Liver (tissue), 8 donors: ENCODE measurements at regions not wholly inside any gene's neighbourhood (a gene's known extent, or its start where the extent isn't known, plus 50 kb on each side); places are given as distances from the start of the nearest gene placed in this dataset.

Source experiments
- DNase-seq: peaks from one replicate; pipeline ENCODE4 v3.0.0-alpha.2; 2017; ENCODE audit warnings: low spot score
- H3K27ac ChIP-seq, 2 donors: one replicate each; pipeline ENCODE4 v1.7.0; 2013; ENCODE audit warnings: inconsistent platforms in 2 of 2, low read length in 2 of 2, control low read depth in 1 of 2, low read depth in 1 of 2, mild to moderate bottlenecking in 1 of 2
- H3K27me3 ChIP-seq, 4 donors: one replicate each; pipeline versions ENCODE4 v1.6.1 to v1.7.0; 2013; ENCODE audit warnings: low read length in 3 of 4, inconsistent platforms in 1 of 4, mild to moderate bottlenecking in 1 of 4, moderate library complexity in 1 of 4; ENCODE audit not compliant: control insufficient read depth in 4 of 4, insufficient read depth in 4 of 4
- H3K36me3 ChIP-seq, 4 donors: one replicate each; pipeline versions ENCODE4 v1.6.1 to v1.7.0; 2013; ENCODE audit warnings: low read length in 3 of 4, mild to moderate bottlenecking in 3 of 4, low read depth in 1 of 4, moderate library complexity in 1 of 4; ENCODE audit not compliant: control insufficient read depth in 4 of 4, insufficient read depth in 3 of 4
- H3K4me1 ChIP-seq, 4 donors: one replicate each; pipeline versions ENCODE4 v1.6.1 to v1.7.0; 2013; ENCODE audit warnings: low read length in 3 of 4, mild to moderate bottlenecking in 3 of 4, moderate library complexity in 1 of 4; ENCODE audit not compliant: control insufficient read depth in 4 of 4, insufficient read depth in 4 of 4
- H3K4me3 ChIP-seq, 3 donors: one replicate each; pipeline versions ENCODE4 v1.6.1 to v1.7.0; 2013; ENCODE audit warnings: low read length in 3 of 3, control low read depth in 1 of 3, low read depth in 1 of 3, mild to moderate bottlenecking in 1 of 3
- H3K9ac ChIP-seq, 2 donors: one replicate each; pipeline ENCODE4 v1.7.0; 2013; ENCODE audit warnings: low read length in 2 of 2, mild to moderate bottlenecking in 2 of 2, moderate library complexity in 2 of 2, control low read depth in 1 of 2, low read depth in 1 of 2
- H3K9me3 ChIP-seq, 4 donors: one replicate each; pipeline versions ENCODE4 v1.6.1 to v1.7.0; 2013; ENCODE audit warnings: low read length in 3 of 4; ENCODE audit not compliant: control insufficient read depth in 4 of 4
- CTCF ChIP-seq: fragments of 150-350 bp; IDR thresholded peaks from 2 replicates; pipeline ENCODE4 v1.5.1; 2017; ENCODE audit warnings: improper control_type of control experiment, low read depth, low read length; ENCODE audit not compliant: missing input control
- EGR1 ChIP-seq, 2 donors: IDR thresholded peaks; 2 replicates each; pipeline ENCODE4 v1.6.1; 2016 to 2018; ENCODE audit warnings: antibody characterized with exemption in 2 of 2, low read depth in 2 of 2
- FOXA1 ChIP-seq: IDR thresholded peaks from 2 replicates; pipeline ENCODE4 v1.6.1; 2016; ENCODE audit warnings: antibody characterized with exemption
- FOXA2 ChIP-seq: IDR thresholded peaks from 2 replicates; pipeline ENCODE4 v1.6.1; 2016; ENCODE audit warnings: antibody characterized with exemption
- GABPA ChIP-seq, 2 donors: IDR thresholded peaks in 1 of 2; conservative IDR thresholded peaks in 1 of 2; 2 replicates each; pipeline ENCODE4 v1.6.1; 2016; ENCODE audit warnings: antibody characterized with exemption in 2 of 2, mild to moderate bottlenecking in 1 of 2, moderate library complexity in 1 of 2
- HNF4A ChIP-seq, 2 donors: conservative IDR thresholded peaks; 2 replicates each; pipeline ENCODE4 v1.6.1; 2016; ENCODE audit warnings: antibody characterized with exemption in 2 of 2, mild to moderate bottlenecking in 2 of 2
- HNF4G ChIP-seq: IDR thresholded peaks from 2 replicates; pipeline ENCODE4 v1.6.1; 2016; ENCODE audit warnings: antibody characterized with exemption
- JUND ChIP-seq, 2 donors: IDR thresholded peaks; 2 replicates each; pipeline ENCODE4 v1.6.1; 2016; ENCODE audit warnings: antibody characterized with exemption in 2 of 2
- MAX ChIP-seq: IDR thresholded peaks from 2 replicates; pipeline ENCODE4 v1.6.1; 2016; ENCODE audit warnings: antibody characterized with exemption
- NR2F2 ChIP-seq: IDR thresholded peaks from 2 replicates; pipeline ENCODE4 v1.6.1; 2016; ENCODE audit warnings: antibody characterized with exemption
- RAD21 ChIP-seq, 2 donors: IDR thresholded peaks; 2 replicates each; pipeline ENCODE4 v1.6.1; 2016; ENCODE audit warnings: antibody characterized with exemption in 2 of 2, mild to moderate bottlenecking in 2 of 2
- RXRA ChIP-seq, 2 donors: IDR thresholded peaks; 2 replicates each; pipeline ENCODE4 v1.6.1; 2017 to 2018; ENCODE audit warnings: antibody characterized with exemption in 2 of 2, mild to moderate bottlenecking in 1 of 2
- SP1 ChIP-seq: IDR thresholded peaks from 2 replicates; pipeline ENCODE4 v1.6.1; 2018; ENCODE audit warnings: antibody characterized with exemption, mild to moderate bottlenecking
- TAF1 ChIP-seq: conservative IDR thresholded peaks from 2 replicates; pipeline ENCODE4 v1.6.1; 2016; ENCODE audit warnings: antibody characterized with exemption, mild to moderate bottlenecking
- YY1 ChIP-seq: IDR thresholded peaks from 2 replicates; pipeline ENCODE4 v1.6.1; 2016; ENCODE audit warnings: antibody characterized with exemption, mild to moderate bottlenecking
- WGBS: extraction: QIAGEN DNeasy Blood & Tissue Kit; methylation state at CpG from one replicate; pipeline ENCODE4 v1.1.7; 2013; 5-methylcytosine and 5-hydroxymethylcytosine counted together
- TF ChIP-seq, protein P1 (sequence below): IDR thresholded peaks from 2 replicates; pipeline ENCODE4 v1.6.1; 2016; ENCODE audit warnings: antibody characterized with exemption, mild to moderate bottlenecking
- TF ChIP-seq, protein P2 (sequence below): IDR thresholded peaks from 2 replicates; pipeline ENCODE4 v1.6.1; 2016; ENCODE audit warnings: antibody characterized with exemption
- TF ChIP-seq, protein P3 (sequence below): IDR thresholded peaks from 2 replicates; pipeline ENCODE4 v1.6.1; 2016; ENCODE audit warnings: antibody characterized with exemption
- donor health status: healthy.
- donor health status: healthy.
- donor health status: healthy.
- donor health status: healthy.
- donor health status: healthy.

- no peaks in the 10 kb centered on the region for H3K9me3 ChIP-seq
- H3K27ac ChIP-seq = no peak overlapping the region
- no peak for DNase-seq
- H3K36me3 ChIP-seq = no peaks in the 10 kb centered on the region
- TF ChIP-seq, protein P1, sequence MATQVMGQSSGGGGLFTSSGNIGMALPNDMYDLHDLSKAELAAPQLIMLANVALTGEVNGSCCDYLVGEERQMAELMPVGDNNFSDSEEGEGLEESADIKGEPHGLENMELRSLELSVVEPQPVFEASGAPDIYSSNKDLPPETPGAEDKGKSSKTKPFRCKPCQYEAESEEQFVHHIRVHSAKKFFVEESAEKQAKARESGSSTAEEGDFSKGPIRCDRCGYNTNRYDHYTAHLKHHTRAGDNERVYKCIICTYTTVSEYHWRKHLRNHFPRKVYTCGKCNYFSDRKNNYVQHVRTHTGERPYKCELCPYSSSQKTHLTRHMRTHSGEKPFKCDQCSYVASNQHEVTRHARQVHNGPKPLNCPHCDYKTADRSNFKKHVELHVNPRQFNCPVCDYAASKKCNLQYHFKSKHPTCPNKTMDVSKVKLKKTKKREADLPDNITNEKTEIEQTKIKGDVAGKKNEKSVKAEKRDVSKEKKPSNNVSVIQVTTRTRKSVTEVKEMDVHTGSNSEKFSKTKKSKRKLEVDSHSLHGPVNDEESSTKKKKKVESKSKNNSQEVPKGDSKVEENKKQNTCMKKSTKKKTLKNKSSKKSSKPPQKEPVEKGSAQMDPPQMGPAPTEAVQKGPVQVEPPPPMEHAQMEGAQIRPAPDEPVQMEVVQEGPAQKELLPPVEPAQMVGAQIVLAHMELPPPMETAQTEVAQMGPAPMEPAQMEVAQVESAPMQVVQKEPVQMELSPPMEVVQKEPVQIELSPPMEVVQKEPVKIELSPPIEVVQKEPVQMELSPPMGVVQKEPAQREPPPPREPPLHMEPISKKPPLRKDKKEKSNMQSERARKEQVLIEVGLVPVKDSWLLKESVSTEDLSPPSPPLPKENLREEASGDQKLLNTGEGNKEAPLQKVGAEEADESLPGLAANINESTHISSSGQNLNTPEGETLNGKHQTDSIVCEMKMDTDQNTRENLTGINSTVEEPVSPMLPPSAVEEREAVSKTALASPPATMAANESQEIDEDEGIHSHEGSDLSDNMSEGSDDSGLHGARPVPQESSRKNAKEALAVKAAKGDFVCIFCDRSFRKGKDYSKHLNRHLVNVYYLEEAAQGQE = no peak
- TF ChIP-seq MAX = no peak
- no peak for TF ChIP-seq RAD21 (IDR thresholded peaks at IDR 0.05)
- TF ChIP-seq FOXA2 = no peak
- no peak for TF ChIP-seq SP1
- no peak for TF ChIP-seq JUND (IDR thresholded peaks at IDR 0.05)
- TF ChIP-seq, protein P2, sequence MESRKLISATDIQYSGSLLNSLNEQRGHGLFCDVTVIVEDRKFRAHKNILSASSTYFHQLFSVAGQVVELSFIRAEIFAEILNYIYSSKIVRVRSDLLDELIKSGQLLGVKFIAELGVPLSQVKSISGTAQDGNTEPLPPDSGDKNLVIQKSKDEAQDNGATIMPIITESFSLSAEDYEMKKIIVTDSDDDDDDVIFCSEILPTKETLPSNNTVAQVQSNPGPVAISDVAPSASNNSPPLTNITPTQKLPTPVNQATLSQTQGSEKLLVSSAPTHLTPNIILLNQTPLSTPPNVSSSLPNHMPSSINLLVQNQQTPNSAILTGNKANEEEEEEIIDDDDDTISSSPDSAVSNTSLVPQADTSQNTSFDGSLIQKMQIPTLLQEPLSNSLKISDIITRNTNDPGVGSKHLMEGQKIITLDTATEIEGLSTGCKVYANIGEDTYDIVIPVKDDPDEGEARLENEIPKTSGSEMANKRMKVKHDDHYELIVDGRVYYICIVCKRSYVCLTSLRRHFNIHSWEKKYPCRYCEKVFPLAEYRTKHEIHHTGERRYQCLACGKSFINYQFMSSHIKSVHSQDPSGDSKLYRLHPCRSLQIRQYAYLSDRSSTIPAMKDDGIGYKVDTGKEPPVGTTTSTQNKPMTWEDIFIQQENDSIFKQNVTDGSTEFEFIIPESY = no peak
- TF ChIP-seq CTCF = no peak
- no peak for TF ChIP-seq HNF4G
- TF ChIP-seq NR2F2 = no peak
- no peak for TF ChIP-seq FOXA1
- no peak for TF ChIP-seq YY1
- TF ChIP-seq TAF1 = no peak
- TF ChIP-seq EGR1 (IDR thresholded peaks at IDR 0.05; ENCODE audit: low read depth in 2 of 2) = no peak
- TF ChIP-seq, protein P3, sequence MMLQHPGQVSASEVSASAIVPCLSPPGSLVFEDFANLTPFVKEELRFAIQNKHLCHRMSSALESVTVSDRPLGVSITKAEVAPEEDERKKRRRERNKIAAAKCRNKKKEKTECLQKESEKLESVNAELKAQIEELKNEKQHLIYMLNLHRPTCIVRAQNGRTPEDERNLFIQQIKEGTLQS = no peak
- TF ChIP-seq GABPA (IDR thresholded peaks at IDR 0.05 in 1 of 2, conservative IDR thresholded peaks at IDR 0.05 in 1 of 2) = no peak
- TF ChIP-seq HNF4A (conservative IDR thresholded peaks at IDR 0.05) = no peak
- no peak for TF ChIP-seq RXRA (IDR thresholded peaks at IDR 0.05)
- no peak overlapping the region for H3K4me3 ChIP-seq
- H3K9ac ChIP-seq = no peak overlapping the region
- no peaks in the 10 kb centered on the region for H3K4me1 ChIP-seq
- H3K27me3 ChIP-seq = no peaks in the 10 kb centered on the region
Measured at GRCh38 chr2:155692106-155692505, 640.4 kb downstream of the NR4A2 start.

DNA sequence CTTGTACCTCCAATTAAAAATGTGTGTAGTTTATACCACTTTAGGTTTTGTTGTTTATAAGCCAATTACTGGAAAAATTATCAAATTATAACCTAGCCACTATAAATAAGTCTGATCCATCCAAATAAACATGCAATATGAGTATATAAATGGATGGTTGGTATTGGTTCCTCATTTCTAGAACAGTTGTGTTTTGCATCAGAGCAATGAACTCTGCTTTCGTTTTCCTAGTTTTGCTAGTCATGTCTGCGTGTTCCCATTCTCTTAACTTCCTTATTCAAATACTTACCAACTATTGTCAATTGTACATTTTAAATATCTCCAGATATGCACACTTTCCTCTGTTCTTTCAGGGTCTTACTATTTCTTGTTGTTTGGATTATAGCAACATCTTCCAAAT, 641.7 kb downstream of the NR4A2 start:
- Histone ChIP-seq H3K9me3 (no peaks in the 10 kb centered on the region), H3K27ac (no peak overlapping the region), H3K27me3 (no peaks in the 10 kb centered on the region), H3K36me3 (no peaks in the 10 kb centered on the region), H3K4me1 (no peaks in the 10 kb centered on the region), H3K9ac (no peak overlapping the region), H3K4me3 (no peak overlapping the region)
- WGBS = 65% methylated on average over 2 of the region's 2 CpGs
- TF ChIP-seq GABPA (IDR thresholded peaks at IDR 0.05 in 1 of 2, conservative IDR thresholded peaks at IDR 0.05 in 1 of 2) = no peak
- TF ChIP-seq JUND (IDR thresholded peaks at IDR 0.05) = no peak
- no peak for TF ChIP-seq RAD21 (IDR thresholded peaks at IDR 0.05)
- TF ChIP-seq CTCF = no peak
- TF ChIP-seq FOXA1 = no peak
- no peak for TF ChIP-seq NR2F2
- TF ChIP-seq YY1 = no peak
- no peak for DNase-seq
